Astrocyte (in vitro differentiated cells and primary cell): ENCODE measurements at regions not wholly inside any gene's neighbourhood (a gene's known extent, or its start where the extent isn't known, plus 50 kb on each side); places are given as distances from the start of the nearest gene placed in this dataset.

ENCODE experiments used
- EZH2 ChIP-seq: IDR thresholded peaks from 2 replicates; pipeline ENCODE4 v1.6.1; 2012; ENCODE audit warnings: mild to moderate bottlenecking, low read length, inconsistent platforms; ENCODE audit not compliant: insufficient read depth
- TF ChIP-seq, protein P1 (sequence below): IDR thresholded peaks from 2 replicates; pipeline ENCODE4 v1.5.1; 2011; ENCODE audit warnings: low read depth, mild to moderate bottlenecking, inconsistent platforms, low read length, moderate library complexity; ENCODE audit not compliant: insufficient read depth

DNA sequence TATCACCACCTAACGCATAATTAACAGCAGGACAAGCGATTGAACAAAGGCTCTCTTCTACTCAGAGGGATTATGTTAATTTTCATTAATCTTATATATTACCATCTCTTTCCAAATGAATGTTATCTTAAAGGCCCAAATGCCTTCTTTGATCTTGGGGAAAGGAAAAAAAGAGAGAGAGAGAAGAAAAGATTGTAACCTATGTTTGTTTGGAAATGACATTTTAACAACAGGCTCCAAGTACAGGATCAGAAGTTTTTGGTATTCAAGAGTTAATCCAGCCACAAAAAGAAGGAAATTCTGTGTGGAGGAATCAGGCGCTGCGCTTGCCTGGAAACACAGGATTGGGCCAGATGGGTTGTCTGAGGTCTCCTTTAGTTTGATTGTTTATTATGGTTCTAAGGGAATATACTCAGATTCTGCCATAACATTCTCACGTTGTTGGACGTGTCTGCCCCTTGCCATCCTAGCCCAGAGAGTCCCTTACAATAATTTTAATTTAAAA, 100.7 kb upstream of the STX18 start:
- TF ChIP-seq, protein P1, sequence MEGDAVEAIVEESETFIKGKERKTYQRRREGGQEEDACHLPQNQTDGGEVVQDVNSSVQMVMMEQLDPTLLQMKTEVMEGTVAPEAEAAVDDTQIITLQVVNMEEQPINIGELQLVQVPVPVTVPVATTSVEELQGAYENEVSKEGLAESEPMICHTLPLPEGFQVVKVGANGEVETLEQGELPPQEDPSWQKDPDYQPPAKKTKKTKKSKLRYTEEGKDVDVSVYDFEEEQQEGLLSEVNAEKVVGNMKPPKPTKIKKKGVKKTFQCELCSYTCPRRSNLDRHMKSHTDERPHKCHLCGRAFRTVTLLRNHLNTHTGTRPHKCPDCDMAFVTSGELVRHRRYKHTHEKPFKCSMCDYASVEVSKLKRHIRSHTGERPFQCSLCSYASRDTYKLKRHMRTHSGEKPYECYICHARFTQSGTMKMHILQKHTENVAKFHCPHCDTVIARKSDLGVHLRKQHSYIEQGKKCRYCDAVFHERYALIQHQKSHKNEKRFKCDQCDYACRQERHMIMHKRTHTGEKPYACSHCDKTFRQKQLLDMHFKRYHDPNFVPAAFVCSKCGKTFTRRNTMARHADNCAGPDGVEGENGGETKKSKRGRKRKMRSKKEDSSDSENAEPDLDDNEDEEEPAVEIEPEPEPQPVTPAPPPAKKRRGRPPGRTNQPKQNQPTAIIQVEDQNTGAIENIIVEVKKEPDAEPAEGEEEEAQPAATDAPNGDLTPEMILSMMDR: no peak
- TF ChIP-seq EZH2: no peak
